GM12872 (cell line): ENCODE measurements at regions not wholly inside any gene's neighbourhood (a gene's known extent, or its start where the extent isn't known, plus 50 kb on each side); places are given as distances from the start of the nearest gene placed in this dataset.
A peak's percentile ranks its signal among the peaks of the same experiment; 100 is the strongest.

Source experiments
- TF ChIP-seq, protein P1 (sequence below): IDR thresholded peaks from 3 replicates; pipeline ENCODE4 v1.5.1; 2011; ENCODE audit warnings: low read depth, mild to moderate bottlenecking, low read length, moderate library complexity; ENCODE audit not compliant: insufficient read depth

GRCh38 chr3:80785475-80785874 lies 976.0 kb downstream of the GBE1 start:
- TF ChIP-seq, protein P1, sequence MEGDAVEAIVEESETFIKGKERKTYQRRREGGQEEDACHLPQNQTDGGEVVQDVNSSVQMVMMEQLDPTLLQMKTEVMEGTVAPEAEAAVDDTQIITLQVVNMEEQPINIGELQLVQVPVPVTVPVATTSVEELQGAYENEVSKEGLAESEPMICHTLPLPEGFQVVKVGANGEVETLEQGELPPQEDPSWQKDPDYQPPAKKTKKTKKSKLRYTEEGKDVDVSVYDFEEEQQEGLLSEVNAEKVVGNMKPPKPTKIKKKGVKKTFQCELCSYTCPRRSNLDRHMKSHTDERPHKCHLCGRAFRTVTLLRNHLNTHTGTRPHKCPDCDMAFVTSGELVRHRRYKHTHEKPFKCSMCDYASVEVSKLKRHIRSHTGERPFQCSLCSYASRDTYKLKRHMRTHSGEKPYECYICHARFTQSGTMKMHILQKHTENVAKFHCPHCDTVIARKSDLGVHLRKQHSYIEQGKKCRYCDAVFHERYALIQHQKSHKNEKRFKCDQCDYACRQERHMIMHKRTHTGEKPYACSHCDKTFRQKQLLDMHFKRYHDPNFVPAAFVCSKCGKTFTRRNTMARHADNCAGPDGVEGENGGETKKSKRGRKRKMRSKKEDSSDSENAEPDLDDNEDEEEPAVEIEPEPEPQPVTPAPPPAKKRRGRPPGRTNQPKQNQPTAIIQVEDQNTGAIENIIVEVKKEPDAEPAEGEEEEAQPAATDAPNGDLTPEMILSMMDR: peak; percentile 31; the same call in 2 of the 3 replicates

GRCh38 chr3:80771085-80771484 lies 990.4 kb downstream of the GBE1 start:
- TF ChIP-seq, protein P1: no peak

GRCh38 chr3:80770106-80771074 lies 991.1 kb downstream of the GBE1 start:
- TF ChIP-seq, protein P1: no peak

DNA sequence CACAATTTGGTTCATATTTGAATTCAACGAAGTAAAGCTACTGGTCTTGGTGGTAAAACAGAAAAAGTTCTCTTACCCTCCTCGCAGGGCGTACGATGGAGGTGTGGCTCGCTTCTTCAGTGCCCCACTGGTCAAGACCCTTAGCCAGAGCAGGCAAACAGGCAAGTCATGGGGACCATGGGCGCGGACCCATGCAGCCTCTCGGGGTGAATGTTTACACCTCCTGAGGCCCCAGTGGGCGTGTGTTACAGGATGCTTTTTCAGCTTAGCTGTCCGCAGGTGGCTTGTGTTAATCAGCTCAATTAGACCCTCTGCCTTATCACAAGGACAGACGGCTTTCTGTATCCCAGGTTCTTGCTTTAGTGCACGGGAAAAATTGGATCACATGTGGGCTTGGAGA lies 991.8 kb downstream of the GBE1 start:
- TF ChIP-seq, protein P1: no peak

DNA sequence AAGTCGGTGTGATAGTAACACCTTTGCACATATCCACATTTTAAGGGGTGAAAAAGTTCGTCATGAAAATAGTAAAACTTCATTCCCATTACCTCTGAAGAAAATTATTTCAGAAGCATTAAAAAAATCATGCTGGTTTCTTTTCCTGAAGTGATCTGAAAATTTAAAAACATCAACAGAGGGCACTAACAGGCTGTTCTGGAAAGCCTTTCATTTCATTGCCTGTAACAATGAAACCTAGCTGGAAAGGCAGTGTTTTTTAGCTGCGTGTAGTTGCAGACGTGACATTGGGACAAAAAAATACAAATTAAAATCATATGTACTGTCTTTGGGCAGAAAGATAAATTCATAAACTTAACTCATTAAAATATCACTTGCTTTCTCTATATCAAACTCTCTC lies 993.8 kb downstream of the GBE1 start:
- TF ChIP-seq, protein P1: no peak

GRCh38 chr3:80754969-80755368 lies 987.2 kb upstream of the ROBO1 start:
- TF ChIP-seq, protein P1: no peak

- TF ChIP-seq, protein P1: no peak
Observed at GRCh38 chr3:80753021-80753420, 985.2 kb upstream of the ROBO1 start.
